ENCODE measurements at regions not wholly inside any gene's neighbourhood (a gene's known extent, or its start where the extent isn't known, plus 50 kb on each side); places are given as distances from the start of the nearest gene placed in this dataset.
"Not testable (repeated sequence)": the region's sequence is repeated elsewhere in the genome, so short reads cannot be mapped to it uniquely, and the experiment has no call there.

GRCh38 chr21:6096560-6097424 is 4424.6 kb upstream of the TPTE start:
- DNase-seq = not testable (repeated sequence)

GRCh38 chr21:6097736-6098135 is 4423.6 kb upstream of the TPTE start:
- DNase-seq = not testable (repeated sequence)

GRCh38 chr21:6098191-6098935 is 4423.0 kb upstream of the TPTE start:
- not testable (repeated sequence) for DNase-seq

- not testable (repeated sequence) for DNase-seq
These were observed 4419.8 kb upstream of the TPTE start for GRCh38 chr21:6101588-6101987.

DNA sequence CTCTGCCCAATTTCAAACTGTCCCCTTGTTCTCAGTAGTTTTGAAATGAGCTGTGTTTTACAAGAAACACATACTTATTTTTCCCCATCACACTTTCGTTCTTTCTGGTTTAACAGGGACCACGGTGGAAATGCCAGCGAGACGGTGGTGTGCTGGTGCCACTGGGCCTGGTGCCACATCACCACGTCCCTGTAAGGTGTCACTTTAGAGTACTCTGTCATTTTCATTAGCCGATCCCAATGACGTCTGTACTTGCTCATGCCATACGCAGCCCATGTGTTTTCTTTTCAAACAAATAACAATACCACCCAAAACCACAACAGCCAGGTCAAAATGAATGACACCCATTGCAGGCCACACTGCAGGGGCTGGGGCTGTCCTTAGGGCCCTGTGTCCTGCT is 4416.8 kb upstream of the TPTE start:
- DNase-seq = not testable (repeated sequence)

DNA sequence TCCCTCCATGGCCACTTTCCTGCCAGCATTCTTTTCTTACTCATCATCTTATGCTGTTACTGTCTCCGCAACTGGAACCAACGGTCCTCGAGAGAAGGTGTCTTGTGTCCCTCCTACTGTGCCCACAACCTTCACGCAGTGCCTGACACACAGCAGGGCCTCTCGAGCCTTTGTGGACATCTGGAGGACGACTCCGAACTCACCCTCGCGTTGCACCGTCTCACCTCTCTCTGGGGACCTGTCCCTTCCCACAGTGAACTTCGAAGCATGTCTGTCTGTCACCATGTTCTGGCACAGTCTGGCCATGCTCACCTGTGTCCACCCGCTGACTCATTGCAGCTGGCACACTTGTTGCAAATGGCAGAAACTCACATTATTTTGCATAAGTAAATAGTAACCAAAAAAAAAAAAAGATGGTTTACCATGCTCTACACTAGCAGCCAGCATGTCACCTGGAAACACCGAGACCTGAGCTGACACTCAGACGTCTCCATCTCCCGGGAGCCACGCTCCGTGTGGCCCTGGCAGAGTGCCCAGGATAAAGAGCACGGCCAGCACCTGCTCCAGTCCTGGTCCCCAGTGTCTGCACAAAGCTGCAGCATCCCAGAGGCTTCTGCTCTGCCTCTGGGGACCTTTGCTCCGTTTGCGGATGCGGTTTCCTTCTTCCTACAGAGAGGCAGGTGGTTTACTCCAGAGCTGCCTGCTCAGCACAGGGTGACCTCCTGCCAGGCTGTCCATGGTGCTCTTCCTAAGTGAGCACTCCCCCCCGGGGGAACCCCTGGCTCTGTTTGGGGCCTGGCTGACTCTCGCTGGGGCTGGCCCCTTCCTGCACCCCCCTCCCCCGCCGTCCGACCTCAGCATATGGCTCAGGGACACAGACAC is 4414.5 kb upstream of the TPTE start:
- not testable (repeated sequence) for DNase-seq

DNA sequence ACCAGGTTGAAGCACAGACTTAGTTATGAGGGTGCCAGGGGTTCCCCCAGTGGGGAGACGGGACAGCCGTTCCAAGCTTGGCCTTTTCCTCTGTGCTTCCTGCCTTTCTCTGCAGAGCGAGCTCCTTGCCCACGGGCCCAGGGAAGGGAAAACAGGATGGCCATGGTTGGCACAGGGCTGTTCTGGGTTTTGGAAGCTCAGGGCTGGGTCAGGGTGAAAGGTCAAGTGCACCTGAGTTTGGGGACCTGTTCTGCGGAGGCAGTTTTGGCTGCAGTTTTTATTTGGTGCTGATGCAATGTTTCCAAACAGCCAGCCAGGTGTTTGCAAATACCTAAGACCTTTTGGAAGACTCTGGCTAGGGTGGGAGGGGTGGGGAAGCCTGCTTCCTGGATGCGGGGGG is 4412.5 kb upstream of the TPTE start:
- DNase-seq = not testable (repeated sequence)

DNA sequence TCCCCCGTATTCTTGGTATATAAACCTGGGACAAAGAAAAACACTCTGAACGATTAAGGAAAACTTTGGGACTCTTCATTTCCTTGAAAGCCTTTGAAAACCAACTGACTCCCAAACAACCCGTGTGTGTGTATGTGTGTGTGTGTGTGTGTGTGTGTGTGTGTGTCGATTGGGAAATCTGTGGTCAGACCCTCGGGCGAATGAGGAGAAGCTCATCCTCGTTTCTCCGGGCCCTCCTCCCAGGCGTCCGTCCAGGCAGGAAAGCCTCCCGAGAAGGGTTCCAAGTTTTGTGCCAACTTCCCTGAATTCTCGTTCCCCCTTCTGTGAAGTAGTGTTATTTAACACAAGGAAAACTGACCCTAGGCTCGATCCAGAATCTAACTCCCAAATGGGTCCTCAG is 4411.6 kb upstream of the TPTE start:
- peak; percentile 61 for DNase-seq

DNA sequence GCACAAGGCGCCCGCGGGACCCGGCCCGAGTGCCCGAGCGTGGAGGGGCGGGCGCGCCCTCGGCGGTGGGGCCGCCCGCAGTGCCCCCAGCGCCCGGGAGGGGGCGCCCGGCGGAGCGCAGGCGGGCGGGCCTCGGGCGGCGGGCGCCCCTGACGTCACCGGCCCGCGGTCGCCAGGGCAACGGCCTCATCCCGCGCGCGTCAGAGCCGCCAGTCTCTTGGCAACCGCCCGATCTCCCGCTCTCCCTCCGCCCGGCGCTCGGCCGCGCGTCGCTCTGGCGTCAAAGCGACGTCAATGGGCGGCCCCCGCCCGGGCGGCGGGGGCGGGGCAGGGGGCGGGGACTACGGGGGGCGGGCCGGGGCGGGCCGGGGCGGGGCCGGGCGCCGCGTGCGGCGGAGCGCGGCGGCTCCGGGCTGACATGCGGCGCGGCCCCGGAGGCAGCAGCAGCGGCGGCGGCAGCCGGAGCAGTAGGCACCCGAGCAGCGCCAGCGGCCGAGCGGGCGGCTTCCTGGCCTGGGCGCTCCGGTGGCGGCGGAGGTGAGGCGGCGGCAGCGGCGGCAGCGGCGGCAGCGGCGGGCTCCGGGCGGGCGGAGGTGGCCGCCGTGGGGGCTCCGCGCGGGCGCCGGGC is 4410.6 kb upstream of the TPTE start:
- not testable (repeated sequence) for DNase-seq

DNA sequence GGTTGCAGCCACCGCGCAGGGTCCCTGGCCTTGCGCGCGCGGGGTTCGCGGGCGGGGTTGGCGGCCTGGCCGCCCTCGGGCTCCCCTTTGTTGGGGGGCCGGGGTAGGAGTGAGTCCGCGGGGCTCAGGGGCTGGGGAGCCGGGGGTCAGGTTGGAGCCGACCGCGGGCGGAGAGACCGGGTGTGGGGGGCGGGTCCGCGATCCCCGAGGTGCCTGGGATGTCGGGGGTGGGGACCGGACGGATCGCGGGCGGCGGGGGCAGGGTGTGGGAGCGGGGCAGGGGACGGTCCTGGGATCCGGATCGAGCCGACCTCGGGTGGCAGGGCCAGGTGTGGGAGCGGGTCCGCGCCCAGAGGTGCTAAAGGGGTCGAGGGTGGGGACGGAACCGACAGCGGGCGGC is 4410.0 kb upstream of the TPTE start:
- not testable (repeated sequence) for DNase-seq

DNA sequence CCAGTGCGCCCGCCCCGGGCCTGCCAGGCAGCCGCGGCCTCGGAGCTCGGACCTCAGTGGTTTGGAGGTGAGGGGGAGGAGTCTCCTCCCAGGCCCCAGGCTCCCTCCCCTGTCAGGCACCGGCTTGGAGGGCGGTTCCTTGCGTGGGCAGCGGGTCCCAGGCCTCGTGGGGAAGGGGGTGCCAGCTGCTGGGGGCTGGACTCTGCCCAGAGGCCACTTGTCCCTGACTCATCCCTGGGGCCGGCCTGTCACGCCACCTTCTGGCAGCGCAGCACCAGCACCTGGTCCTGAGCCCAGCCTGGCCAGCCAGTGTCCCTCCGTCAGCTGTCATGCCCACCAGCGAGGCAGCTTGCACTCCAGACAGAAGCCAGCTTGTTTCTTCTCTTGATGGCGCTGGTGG is 4403.0 kb upstream of the TPTE start:
- not testable (repeated sequence) for DNase-seq

DNA sequence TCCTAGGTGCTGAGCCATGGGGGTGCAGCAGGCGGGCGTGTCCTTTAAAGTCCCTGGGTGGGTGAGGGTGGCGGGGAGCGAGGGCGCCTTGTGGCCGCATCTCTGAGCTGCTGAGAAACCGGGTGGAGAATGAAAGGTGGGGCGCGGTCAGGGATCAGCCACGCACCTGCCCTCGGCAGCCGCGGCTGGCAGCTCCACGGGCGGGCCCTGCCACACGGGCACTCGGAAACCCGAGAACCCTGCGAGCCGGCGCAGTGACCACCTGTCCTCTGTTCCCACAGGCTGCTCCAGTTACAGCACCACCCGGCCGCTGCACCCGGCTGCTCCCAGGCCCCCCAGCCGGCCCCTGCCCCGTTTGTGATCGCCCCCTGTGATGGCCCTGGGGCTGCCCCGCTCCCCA is 4400.5 kb upstream of the TPTE start:
- DNase-seq = not testable (repeated sequence)

- DNase-seq = not testable (repeated sequence)
These were observed 4398.8 kb upstream of the TPTE start for GRCh38 chr21:6122629-6123028.

GRCh38 chr21:6123224-6123623 is 4398.2 kb upstream of the TPTE start:
- DNase-seq = not testable (repeated sequence)

DNA sequence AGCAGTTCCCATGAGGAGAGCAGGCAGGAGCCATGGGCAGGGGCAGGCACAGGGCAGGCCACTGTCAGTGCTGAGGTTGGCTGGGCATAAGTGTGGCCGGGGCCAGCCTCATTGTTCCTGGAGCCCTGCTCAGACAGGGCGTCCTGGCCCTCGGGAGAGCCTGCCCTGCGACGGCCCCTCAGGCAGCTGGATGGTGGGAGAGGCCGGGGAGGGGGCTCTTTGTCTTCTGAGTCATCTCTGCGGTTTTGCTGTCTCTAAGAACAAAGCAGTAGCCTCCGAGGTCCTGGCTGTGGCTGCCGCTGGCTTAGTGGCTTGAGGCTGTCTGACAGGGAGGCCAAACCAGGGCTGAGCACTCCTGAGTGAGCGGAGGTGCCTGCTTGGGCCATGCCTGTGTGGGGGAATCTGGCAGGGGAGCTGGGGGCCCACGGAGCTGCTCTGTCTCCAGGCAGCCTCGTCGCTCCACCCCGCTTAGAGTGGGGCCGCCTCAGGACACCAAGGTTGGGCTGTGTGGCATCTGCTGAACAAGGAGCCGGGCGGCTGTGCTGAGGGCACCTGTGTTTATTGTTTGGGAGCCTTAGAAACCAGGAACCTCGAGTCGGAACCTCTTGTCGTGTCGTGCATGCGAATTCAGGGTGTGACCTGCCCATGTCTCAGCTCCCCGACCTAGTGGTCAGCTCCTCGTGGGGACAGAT is 4395.7 kb upstream of the TPTE start:
- peak; percentile 26 for DNase-seq

GRCh38 chr21:6126976-6127732 is 4394.2 kb upstream of the TPTE start:
- peak; percentile 7 for DNase-seq

GRCh38 chr21:6130734-6131133 is 4390.6 kb upstream of the TPTE start:
- not testable (repeated sequence) for DNase-seq

GRCh38 chr21:6133373-6133772 is 4388.0 kb upstream of the TPTE start:
- DNase-seq = not testable (repeated sequence)

DNA sequence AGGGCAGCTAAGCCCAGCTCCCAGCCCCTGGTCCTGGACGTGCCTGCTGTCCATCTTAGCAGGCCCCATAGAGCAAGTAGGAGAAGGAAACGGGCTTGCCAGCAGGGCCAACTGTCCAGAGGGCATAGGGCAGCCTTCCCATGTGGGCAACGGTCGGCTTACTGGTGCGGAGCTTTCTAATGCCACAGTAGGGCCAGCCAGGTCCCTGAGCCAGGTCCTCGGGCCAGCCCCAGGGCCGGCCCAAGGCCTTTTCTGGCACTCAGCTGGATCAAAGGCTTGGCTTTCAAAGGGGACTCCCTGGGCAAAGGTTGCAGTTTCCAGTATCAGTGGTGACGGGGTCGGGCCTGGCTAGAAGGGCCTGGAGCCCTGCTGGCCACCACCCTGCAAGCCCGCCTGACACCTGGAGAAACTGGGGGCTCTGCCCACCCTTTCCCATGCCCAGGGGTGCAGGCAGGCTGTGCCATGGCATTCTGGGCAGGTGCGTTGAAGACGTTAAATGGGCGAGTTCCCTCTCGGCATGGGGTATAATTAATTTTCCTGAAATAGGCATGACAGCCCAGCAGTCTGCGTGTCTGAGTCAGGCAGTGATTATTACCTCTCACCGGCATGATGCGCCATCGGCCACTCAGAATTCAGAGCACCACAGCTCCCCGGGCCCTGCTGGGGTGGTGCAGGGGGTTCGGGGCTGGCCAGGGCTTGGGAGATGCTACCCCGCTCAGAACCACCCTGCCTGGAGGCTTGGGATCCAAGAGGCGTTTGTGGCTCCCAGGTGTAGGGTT is 4387.3 kb upstream of the TPTE start:
- not testable (repeated sequence) for DNase-seq

DNA sequence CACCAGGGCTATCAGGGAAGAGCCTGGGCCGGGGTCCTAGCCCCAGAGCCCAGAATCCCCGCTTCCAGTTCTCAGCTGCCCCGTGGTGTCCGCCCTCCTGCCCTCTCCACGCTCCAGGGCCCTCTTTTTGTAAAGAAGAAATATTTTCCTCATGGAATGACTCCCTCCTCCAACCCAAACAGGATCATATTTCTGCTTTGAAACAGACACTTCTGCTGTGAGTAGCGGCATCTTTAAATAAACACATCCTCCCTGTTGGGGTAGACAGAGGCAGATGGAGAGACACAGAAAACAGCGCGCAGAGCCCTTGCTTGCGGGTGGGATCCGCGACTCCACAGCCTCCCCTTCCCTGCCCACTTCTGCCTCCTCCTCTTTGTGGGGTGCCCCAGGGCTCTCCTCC is 4384.7 kb upstream of the TPTE start:
- DNase-seq = not testable (repeated sequence)

Measured in right hindlimb (tissue), 1 donor.